Trophoblast cell (in vitro differentiated cells and primary cell): ENCODE measurements at regions not wholly inside any gene's neighbourhood (a gene's known extent, or its start where the extent isn't known, plus 50 kb on each side); places are given as distances from the start of the nearest gene placed in this dataset.
A peak's percentile ranks its signal among the peaks of the same experiment; 100 is the strongest.

ENCODE experiments used
- DNase-seq, 2 donors: peaks; one replicate each; pipeline ENCODE4 v3.0.0-alpha.2; 2016
- H2AFZ ChIP-seq: 2 replicates; pipeline ENCODE4 v1.6.1; 2013; ENCODE audit warnings: low read length, moderate library complexity, mild to moderate bottlenecking; ENCODE audit not compliant: insufficient read depth, poor library complexity
- H2AK5ac ChIP-seq: 2 replicates; pipeline ENCODE4 v1.6.1; 2013; ENCODE audit warnings: mild to moderate bottlenecking, low read length
- H2BK120ac ChIP-seq: 2 replicates; pipeline ENCODE4 v1.6.1; 2013; ENCODE audit warnings: low read length, mild to moderate bottlenecking, moderate library complexity; ENCODE audit not compliant: insufficient read depth, poor library complexity
- H2BK12ac ChIP-seq: 2 replicates; pipeline ENCODE4 v1.6.1; 2013; ENCODE audit warnings: mild to moderate bottlenecking, low read length, moderate library complexity
- H2BK5ac ChIP-seq: 2 replicates; pipeline ENCODE4 v1.6.1; 2013; ENCODE audit warnings: low read length, low read depth, moderate library complexity, mild to moderate bottlenecking; ENCODE audit not compliant: poor library complexity
- H3K14ac ChIP-seq: 2 replicates; pipeline ENCODE4 v1.6.1; 2013; ENCODE audit warnings: mild to moderate bottlenecking, low read length
- H3K18ac ChIP-seq: 2 replicates; pipeline ENCODE4 v1.6.1; 2013; ENCODE audit warnings: mild to moderate bottlenecking, low read length
- H3K23ac ChIP-seq: 2 replicates; pipeline ENCODE4 v1.6.1; 2013; ENCODE audit warnings: low read length
- H3K27ac ChIP-seq: 2 replicates; pipeline ENCODE4 v1.5.1; 2013; ENCODE audit warnings: low read depth, mild to moderate bottlenecking, inconsistent platforms, low read length, moderate library complexity
- H3K27me3 ChIP-seq: 2 replicates; pipeline ENCODE4 v1.6.1; 2013; ENCODE audit warnings: inconsistent platforms, mild to moderate bottlenecking, low read length, moderate library complexity; ENCODE audit not compliant: insufficient read depth
- H3K36me3 ChIP-seq, 2 experiments: 1 replicate in 1 of 2; 2 replicates in 1 of 2; pipeline ENCODE4 v1.6.1; 2013; ENCODE audit warnings: low read length in 2 of 2, mild to moderate bottlenecking in 2 of 2, moderate library complexity in 1 of 2; ENCODE audit not compliant: insufficient read depth in 2 of 2, control insufficient read depth in 1 of 2
- H3K4ac ChIP-seq: 2 replicates; pipeline ENCODE4 v1.6.1; 2013; ENCODE audit warnings: low read depth, mild to moderate bottlenecking, low read length, moderate library complexity
- H3K4me1 ChIP-seq, 2 experiments: 1 replicate in 1 of 2; 2 replicates in 1 of 2; pipeline ENCODE4 v1.6.1; 2013; ENCODE audit warnings: low read length in 2 of 2, mild to moderate bottlenecking in 2 of 2, moderate library complexity in 1 of 2; ENCODE audit not compliant: insufficient read depth in 2 of 2, control insufficient read depth in 1 of 2
- H3K4me2 ChIP-seq: 2 replicates; pipeline ENCODE4 v1.6.1; 2013; ENCODE audit warnings: inconsistent platforms, mild to moderate bottlenecking, low read length, moderate library complexity
- H3K4me3 ChIP-seq: 2 replicates; pipeline ENCODE4 v1.5.1; 2013; ENCODE audit warnings: mild to moderate bottlenecking, low read depth, low read length, inconsistent platforms
- H3K79me1 ChIP-seq: one replicate; pipeline ENCODE4 v1.6.1; 2013; ENCODE audit warnings: low read length
- H3K79me2 ChIP-seq: 2 replicates; pipeline ENCODE4 v1.6.1; 2013; ENCODE audit warnings: low read length, mild to moderate bottlenecking; ENCODE audit not compliant: control insufficient read depth, insufficient read depth, poor library complexity
- H3K9ac ChIP-seq: 2 replicates; pipeline ENCODE4 v1.6.1; 2013; ENCODE audit warnings: mild to moderate bottlenecking, low read length
- H3K9me3 ChIP-seq: 2 replicates; pipeline ENCODE4 v1.6.1; 2013; ENCODE audit warnings: low read depth, mild to moderate bottlenecking, control low read depth, inconsistent platforms, low read length; ENCODE audit not compliant: insufficient read depth
- H4K12ac ChIP-seq: 2 replicates; pipeline ENCODE4 v1.6.1; 2013; ENCODE audit warnings: low read depth, mild to moderate bottlenecking, low read length, moderate library complexity
- H4K8ac ChIP-seq: 2 replicates; pipeline ENCODE4 v1.6.1; 2013; ENCODE audit warnings: low read depth, mild to moderate bottlenecking, low read length, moderate library complexity
- H4K91ac ChIP-seq: one replicate; pipeline ENCODE4 v1.6.1; 2013; ENCODE audit warnings: low read depth, mild to moderate bottlenecking, low read length, moderate library complexity
- WGBS: extraction: QIAGEN DNeasy Blood & Tissue Kit; methylation state at CpG from one replicate; pipeline ENCODE4 v1.1.7; 2013; ENCODE audit warnings: missing lambda C conversion rate; ENCODE audit not compliant: insufficient read length, insufficient coverage; ENCODE audit errors: extremely low coverage; 5-methylcytosine and 5-hydroxymethylcytosine counted together

DNA sequence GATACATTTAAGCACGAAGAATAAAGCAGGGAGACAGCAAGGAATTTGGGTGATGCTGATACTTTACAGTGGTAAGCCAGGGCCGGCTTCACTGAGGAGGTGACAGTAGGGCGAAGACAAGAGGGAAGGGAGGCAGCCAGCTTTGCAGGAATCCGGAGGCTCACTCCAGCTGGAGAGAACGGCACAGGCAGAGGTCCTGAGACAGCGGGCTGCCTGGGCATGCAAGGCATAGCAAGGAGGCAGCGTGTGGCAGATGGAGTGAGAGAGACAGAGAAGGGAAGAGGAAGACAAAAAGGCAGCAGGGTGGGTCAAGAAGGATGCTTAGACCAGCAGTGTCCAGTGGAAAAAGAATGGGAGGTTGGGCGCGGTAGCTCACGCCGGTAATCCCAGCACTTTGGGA, 83.2 kb upstream of the WASF3 start:
- Histone ChIP-seq H2AFZ (no peak overlapping the region), H3K27me3 (no peaks in the 10 kb centered on the region), H3K9me3 (peaks cover 2% of the 10 kb centered on the region), H3K23ac (no peak overlapping the region), H3K14ac (peak overlapping the region; percentile 2), H2BK5ac (no peak overlapping the region), H3K9ac (no peak overlapping the region), H3K36me3 (no peaks in the 10 kb centered on the region), H4K8ac (no peak overlapping the region), H3K79me2 (peaks cover 7% of the 10 kb centered on the region), H4K91ac (peak overlapping the region; percentile 37), H4K12ac (no peak overlapping the region), H3K4me3 (no peak overlapping the region), H3K4ac (peak overlapping the region; percentile 39), H3K27ac (no peak overlapping the region), H2AK5ac (peak overlapping the region; percentile 6), H3K4me2 (no peak overlapping the region), H2BK120ac (peak overlapping the region; percentile 4), H3K18ac (no peak overlapping the region), H3K4me1 (peaks cover 13 to 20% of the 10 kb centered on the region in 2 experiments), H3K79me1 (peaks cover 22% of the 10 kb centered on the region), H2BK12ac (peak overlapping the region; percentile 77)
- WGBS: no CpG with 5 or more reads among the region's 11 CpGs
- DNase-seq: peak in 1 of 2 donors; percentile 34

DNA sequence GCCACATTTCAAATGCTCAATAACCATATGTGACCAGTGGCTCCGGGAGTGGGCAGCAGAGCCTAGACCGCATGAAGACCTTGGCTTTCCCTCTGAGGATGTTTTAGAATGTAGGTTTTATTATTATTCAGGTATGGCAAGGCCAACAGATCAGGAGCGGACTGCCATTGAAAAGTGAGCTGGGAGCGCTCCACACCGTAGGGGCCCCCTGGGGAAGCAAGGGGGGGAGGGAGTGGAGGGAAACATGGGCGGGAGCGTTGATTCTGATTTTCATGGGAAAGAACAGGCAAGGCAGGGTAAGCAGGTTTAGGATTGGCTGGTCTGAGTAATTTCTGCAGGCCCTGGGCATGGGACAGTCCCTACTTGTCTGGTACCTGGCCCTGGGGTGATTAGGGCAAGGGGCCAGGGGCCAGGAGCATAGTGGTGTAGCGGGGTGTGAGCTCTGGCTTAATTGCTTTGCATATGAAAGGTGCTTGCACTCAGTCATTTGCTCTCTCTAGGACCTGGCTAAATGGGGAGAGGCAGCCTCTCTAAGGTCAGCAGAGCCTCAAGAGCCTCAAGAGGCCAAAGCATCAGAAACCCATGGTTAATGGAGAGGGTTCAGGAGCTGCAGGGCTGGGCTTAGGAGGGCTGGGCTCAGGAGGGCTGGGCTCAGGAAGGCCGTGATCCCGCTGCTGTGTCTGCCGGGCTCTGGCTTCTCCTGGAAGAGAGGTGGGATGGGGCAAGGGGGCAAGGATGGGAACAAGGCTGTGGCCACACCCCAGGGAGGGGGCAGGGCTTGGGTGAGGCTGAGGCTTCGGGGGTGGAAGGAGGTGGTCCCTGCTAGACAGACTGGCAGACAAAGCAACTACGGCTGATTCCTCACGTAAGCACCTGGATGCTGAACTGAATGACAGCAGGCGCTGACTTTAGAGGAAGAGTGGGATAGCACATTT, 82.0 kb upstream of the WASF3 start:
- Histone ChIP-seq H3K9ac (peak overlapping the region; percentile 35), H3K79me2 (peaks cover 7% of the 10 kb centered on the region), H3K14ac (peak overlapping the region; percentile 54), H3K4me2 (peak overlapping the region; percentile 55), H3K23ac (no peak overlapping the region), H4K8ac (peak overlapping the region; percentile 87), H3K27ac (peak overlapping the region; percentile 92), H2BK12ac (peak overlapping the region; percentile 43), H2AK5ac (no peak overlapping the region), H3K4me1 (peaks cover 16 to 26% of the 10 kb centered on the region in 2 experiments), H3K4me3 (no peak overlapping the region), H3K4ac (peak overlapping the region; percentile 35), H3K18ac (peak overlapping the region; percentile 58), H3K27me3 (no peaks in the 10 kb centered on the region), H2AFZ (peak overlapping the region; percentile 48), H4K12ac (peak overlapping the region; percentile 21), H3K9me3 (peaks cover 2% of the 10 kb centered on the region), H2BK120ac (peak overlapping the region; percentile 70), H3K79me1 (peaks cover 25% of the 10 kb centered on the region), H3K36me3 (no peaks in the 10 kb centered on the region), H4K91ac (peak overlapping the region; percentile 90), H2BK5ac (peak overlapping the region; percentile 90)
- peak; percentile 50 to 70 for DNase-seq
- no CpG with 5 or more reads among the region's 15 CpGs for WGBS

DNA sequence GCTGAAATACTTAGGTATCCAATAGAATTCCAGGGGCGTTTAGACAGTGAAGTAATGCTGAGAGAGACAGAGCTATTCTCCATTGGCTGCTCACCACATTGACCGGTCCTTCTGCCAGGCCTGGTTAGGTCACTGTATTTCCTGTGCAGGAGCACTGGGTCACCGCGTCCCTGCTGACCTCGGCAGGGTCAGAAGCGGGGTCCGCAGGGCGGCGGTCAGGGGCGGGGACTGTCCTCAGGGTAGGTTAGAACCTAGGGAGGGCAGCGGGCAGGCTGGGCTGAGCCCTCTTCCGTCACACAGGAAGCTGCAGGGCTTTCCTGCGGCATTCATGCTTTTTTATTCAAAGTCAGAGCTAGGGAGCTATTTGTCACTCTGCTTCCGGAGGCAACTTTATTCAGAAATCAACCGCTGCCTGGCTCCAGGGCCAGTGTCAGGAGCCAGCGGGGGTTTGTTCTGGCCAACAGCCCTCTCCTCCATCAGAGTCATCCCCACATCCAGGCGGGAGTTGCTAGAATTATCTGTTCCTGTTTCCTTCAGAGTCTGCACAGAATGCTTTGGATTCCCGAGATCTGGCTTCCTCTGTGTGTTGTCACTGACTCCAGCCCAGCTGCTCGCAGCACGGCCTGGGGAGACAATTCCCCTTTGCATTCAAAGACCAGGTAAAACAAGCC, 81.2 kb upstream of the WASF3 start:
- Histone ChIP-seq H2AK5ac (no peak overlapping the region), H3K4me2 (peak overlapping the region; percentile 55), H2AFZ (peak overlapping the region; percentile 4), H3K79me2 (peaks cover 7% of the 10 kb centered on the region), H3K79me1 (peaks cover 26% of the 10 kb centered on the region), H2BK120ac (peak overlapping the region; percentile 82), H3K9ac (no peak overlapping the region), H3K36me3 (no peaks in the 10 kb centered on the region), H2BK12ac (peak overlapping the region; percentile 78), H4K8ac (peak overlapping the region; percentile 78), H3K4ac (peak overlapping the region; percentile 34), H3K4me1 (peaks cover 17 to 27% of the 10 kb centered on the region in 2 experiments), H3K27ac (peak overlapping the region; percentile 92), H4K91ac (peak overlapping the region; percentile 87), H3K14ac (peak overlapping the region; percentile 65), H2BK5ac (peak overlapping the region; percentile 94), H3K23ac (no peak overlapping the region), H4K12ac (peak overlapping the region; percentile 80), H3K9me3 (peaks cover 2% of the 10 kb centered on the region), H3K4me3 (no peak overlapping the region), H3K27me3 (no peaks in the 10 kb centered on the region), H3K18ac (peak overlapping the region; percentile 54)
- peak; percentile 89 to 94 for DNase-seq
- no CpG with 5 or more reads among the region's 20 CpGs for WGBS

DNA sequence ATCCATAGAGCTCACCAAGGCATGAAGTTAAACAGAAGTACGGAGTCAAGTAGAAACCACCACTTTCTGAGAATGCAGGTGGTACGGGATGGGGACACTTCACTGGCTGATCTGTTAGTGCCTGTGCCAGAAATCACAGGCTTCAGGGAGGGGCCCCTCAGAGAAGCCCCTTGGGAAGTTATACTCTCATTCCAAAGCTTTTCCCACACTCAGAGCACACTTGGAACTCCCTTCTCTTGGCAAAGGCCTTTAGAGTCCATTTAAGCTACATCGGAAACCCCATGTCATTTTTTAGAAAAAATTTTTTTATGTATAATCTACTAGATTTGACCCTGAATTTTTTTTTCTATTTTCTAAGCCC, 80.7 kb upstream of the WASF3 start:
- Histone ChIP-seq H2AFZ (no peak overlapping the region), H3K9ac (no peak overlapping the region), H3K27me3 (no peaks in the 10 kb centered on the region), H3K14ac (peak overlapping the region; percentile 65), H2BK12ac (peak overlapping the region; percentile 78), H3K4ac (peak overlapping the region; percentile 34), H3K27ac (peak overlapping the region; percentile 92), H2BK120ac (peak overlapping the region; percentile 82), H3K79me2 (peaks cover 7% of the 10 kb centered on the region), H3K18ac (peak overlapping the region; percentile 54), H4K12ac (peak overlapping the region; percentile 80), H3K79me1 (peaks cover 26% of the 10 kb centered on the region), H3K4me1 (peaks cover 17 to 27% of the 10 kb centered on the region in 2 experiments), H3K4me2 (peak overlapping the region; percentile 55), H3K9me3 (peaks cover 2% of the 10 kb centered on the region), H2BK5ac (peak overlapping the region; percentile 94), H2AK5ac (no peak overlapping the region), H4K91ac (peak overlapping the region; percentile 87), H3K4me3 (no peak overlapping the region), H3K23ac (no peak overlapping the region), H4K8ac (peak overlapping the region; percentile 78), H3K36me3 (no peaks in the 10 kb centered on the region)
- WGBS: no CpG with 5 or more reads among the region's 3 CpGs
- DNase-seq: no peak
